ENCODE measurements at regions not wholly inside any gene's neighbourhood (a gene's known extent, or its start where the extent isn't known, plus 50 kb on each side); places are given as distances from the start of the nearest gene placed in this dataset.
"Not testable (repeated sequence)": the region's sequence is repeated elsewhere in the genome, so short reads cannot be mapped to it uniquely, and the experiment has no call there.

- DNase-seq (ENCODE audit: extremely low read depth, low read depth); H3K4me3 ChIP-seq (replicated peaks; ENCODE audit: low read depth, low read length): not testable (repeated sequence)
Measured at GRCh38 chr7:76117306-76117991, 69.5 kb downstream of the MDH2 start.

GRCh38 chr7:76118253-76119036 lies 70.5 kb downstream of the MDH2 start:
- DNase-seq (ENCODE audit: extremely low read depth, low read depth); H3K4me3 ChIP-seq (replicated peaks; ENCODE audit: low read depth, low read length): not testable (repeated sequence)

GRCh38 chr7:76121044-76121443 lies 73.1 kb downstream of the MDH2 start:
- no peak overlapping the region for H3K4me3 ChIP-seq (replicated peaks; ENCODE audit: low read depth, low read length)
- no peak for DNase-seq (ENCODE audit: extremely low read depth, low read depth)
- TF ChIP-seq CTCF (IDR thresholded peaks at IDR 0.05; ENCODE audit: low read depth, low read length, missing control alignments), result no peak

- DNase-seq (ENCODE audit: extremely low read depth, low read depth), result no peak
- no peak overlapping the region for H3K4me3 ChIP-seq (replicated peaks; ENCODE audit: low read depth, low read length)
- no peak for TF ChIP-seq CTCF (IDR thresholded peaks at IDR 0.05; ENCODE audit: low read depth, low read length, missing control alignments)
Measured at GRCh38 chr7:76122516-76123239, 74.8 kb downstream of the MDH2 start.

GRCh38 chr7:76123316-76123715 lies 75.4 kb downstream of the MDH2 start:
- H3K4me3 ChIP-seq (replicated peaks; ENCODE audit: low read depth, low read length), result no peak overlapping the region
- DNase-seq (ENCODE audit: extremely low read depth, low read depth), result no peak
- no peak for TF ChIP-seq CTCF (IDR thresholded peaks at IDR 0.05; ENCODE audit: low read depth, low read length, missing control alignments)

GRCh38 chr7:76125560-76125959 lies 76.1 kb upstream of the SRRM3 start:
- no peak overlapping the region for H3K4me3 ChIP-seq (replicated peaks; ENCODE audit: low read depth, low read length)
- no peak for DNase-seq (ENCODE audit: extremely low read depth, low read depth)
- TF ChIP-seq CTCF (IDR thresholded peaks at IDR 0.05; ENCODE audit: low read depth, low read length, missing control alignments), result no peak

GRCh38 chr7:76126632-76127031 lies 75.1 kb upstream of the SRRM3 start:
- no peak overlapping the region for H3K4me3 ChIP-seq (replicated peaks; ENCODE audit: low read depth, low read length)
- no peak for DNase-seq (ENCODE audit: extremely low read depth, low read depth)
- TF ChIP-seq CTCF (IDR thresholded peaks at IDR 0.05; ENCODE audit: low read depth, low read length, missing control alignments), result no peak

Data from HFF-Myc (cell line).